ENCODE measurements at regions not wholly inside any gene's neighbourhood (a gene's known extent, or its start where the extent isn't known, plus 50 kb on each side); places are given as distances from the start of the nearest gene placed in this dataset.

DNA sequence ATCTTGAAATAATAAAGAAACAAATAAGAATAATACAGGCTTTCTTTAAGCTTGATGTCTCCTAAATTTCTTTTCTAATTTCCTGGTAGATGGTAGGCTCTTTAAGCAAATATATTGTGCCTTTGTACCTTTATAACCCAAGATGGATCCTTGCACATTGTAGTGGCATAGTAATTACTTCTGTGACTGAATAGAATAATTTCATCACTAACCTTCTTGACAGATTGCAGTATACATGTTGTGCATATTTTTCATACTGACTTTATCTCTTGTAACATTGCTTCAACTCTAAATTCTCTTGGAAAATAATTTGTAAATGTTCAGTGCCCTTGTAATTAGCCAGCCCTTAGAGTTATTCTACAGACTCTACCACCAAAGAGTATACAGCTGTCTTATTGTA is 1433.8 kb upstream of the GBE1 start:
- Histone ChIP-seq H2AFZ (no peak overlapping the region), H3F3A (replicated peaks; ENCODE audit: low read depth) (no peaks in the 10 kb centered on the region), H3K9me2 (ENCODE audit: insufficient read depth) (peaks cover 3% of the 10 kb centered on the region; the same call in 1 of the 2 replicates), H3K4me3 (no peak overlapping the region), H3K4me1 (ENCODE audit: insufficient read depth) (no peaks in the 10 kb centered on the region), H4K20me1 (replicated peaks; ENCODE audit: insufficient read depth) (no peaks in the 10 kb centered on the region), H3K27ac (ENCODE audit: low read depth) (no peak overlapping the region), H3K27me3 (ENCODE audit: insufficient read depth) (no peaks in the 10 kb centered on the region), H3K4me2 (no peak overlapping the region), H3K36me3 (ENCODE audit: insufficient read depth) (no peaks in the 10 kb centered on the region), H3K79me2 (replicated peaks; ENCODE audit: insufficient read depth) (no peaks in the 10 kb centered on the region)
- no peak for TF ChIP-seq STAT1 (IDR thresholded peaks at IDR 0.05; ENCODE audit: unreplicated experiment)
- no peak for TF ChIP-seq CREB1 (CRISPR knock-in tag; IDR thresholded peaks at IDR 0.05; ENCODE audit: low read depth)
- TF ChIP-seq POLR2AphosphoS5 (IDR thresholded peaks at IDR 0.05; ENCODE audit: low read depth): no peak
- TF ChIP-seq EZH2phosphoT487 (IDR thresholded peaks at IDR 0.05; ENCODE audit: unreplicated experiment): no peak
- TF ChIP-seq ZNF114 (CRISPR knock-in tag; IDR thresholded peaks at IDR 0.05): no peak
- TF ChIP-seq ZNF331 (CRISPR knock-in tag; IDR thresholded peaks at IDR 0.05; ENCODE audit: low read depth): no peak
- Mint-ChIP-seq H3K9me3 (no peaks in the 10 kb centered on the region), H3K36me3 (ENCODE audit: low read depth) (no peaks in the 10 kb centered on the region), H3K27ac (no peak overlapping the region), H3K4me1 (peaks cover 6% of the 10 kb centered on the region; the same call in 2 of the 3 replicates), H3K4me3 (no peak overlapping the region), H3K27me3 (ENCODE audit: insufficient read depth, low read depth, poor library complexity) (no peaks in the 10 kb centered on the region)
- no peak for DNase-seq (ENCODE audit: low spot score)
- no peak for ATAC-seq

DNA sequence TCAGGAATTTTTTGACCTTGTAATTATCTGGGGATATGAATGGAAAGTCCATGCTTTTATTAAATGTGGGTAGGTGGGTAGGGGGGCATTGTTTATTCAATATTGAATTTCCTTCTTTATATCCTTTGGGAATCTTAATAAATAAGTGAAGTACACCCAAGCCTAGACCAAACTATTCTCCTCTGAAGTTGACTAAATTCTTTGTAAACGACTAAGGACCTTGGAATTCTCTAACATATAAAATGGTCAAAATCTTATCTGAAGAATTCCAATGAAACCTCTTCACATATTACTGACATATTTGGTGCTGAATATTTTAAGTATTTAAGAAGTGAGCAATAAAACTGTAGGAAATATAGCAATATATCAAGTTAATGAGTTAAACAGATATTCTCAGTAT is 1432.1 kb upstream of the GBE1 start:
- Histone ChIP-seq H3K4me2 (no peak overlapping the region), H3K79me2 (replicated peaks; ENCODE audit: insufficient read depth) (no peaks in the 10 kb centered on the region), H3K4me1 (ENCODE audit: insufficient read depth) (no peaks in the 10 kb centered on the region), H4K20me1 (replicated peaks; ENCODE audit: insufficient read depth) (no peaks in the 10 kb centered on the region), H3K4me3 (no peak overlapping the region), H3K27ac (ENCODE audit: low read depth) (no peak overlapping the region), H3K36me3 (ENCODE audit: insufficient read depth) (no peaks in the 10 kb centered on the region), H3F3A (replicated peaks; ENCODE audit: low read depth) (no peaks in the 10 kb centered on the region), H3K9me2 (ENCODE audit: insufficient read depth) (peaks cover 3% of the 10 kb centered on the region; the same call in 1 of the 2 replicates), H3K27me3 (ENCODE audit: insufficient read depth) (no peaks in the 10 kb centered on the region), H2AFZ (no peak overlapping the region)
- H3K27me3 Mint-ChIP-seq (ENCODE audit: insufficient read depth, low read depth, poor library complexity): no peaks in the 10 kb centered on the region
- H3K36me3 Mint-ChIP-seq (ENCODE audit: low read depth): no peaks in the 10 kb centered on the region
- DNase-seq (ENCODE audit: low spot score) (no peak), ATAC-seq (no peak)
- no peak overlapping the region for H3K4me3 Mint-ChIP-seq
- H3K4me1 Mint-ChIP-seq: peaks cover 6% of the 10 kb centered on the region; the same call in 2 of the 3 replicates
- H3K27ac Mint-ChIP-seq: 0 out of 2 replicates have a peak overlapping the region, but pooled peaks have one; percentile 9
- no peaks in the 10 kb centered on the region for H3K9me3 Mint-ChIP-seq
- TF ChIP-seq ZNF114 (CRISPR knock-in tag; IDR thresholded peaks at IDR 0.05) (no peak), CREB1 (CRISPR knock-in tag; IDR thresholded peaks at IDR 0.05; ENCODE audit: low read depth) (no peak), ZNF331 (CRISPR knock-in tag; IDR thresholded peaks at IDR 0.05; ENCODE audit: low read depth) (no peak), NANOG (IDR thresholded peaks at IDR 0.05; ENCODE audit: borderline replicate concordance) (no peak), POLR2AphosphoS5 (IDR thresholded peaks at IDR 0.05; ENCODE audit: low read depth) (no peak), JUNB (IDR thresholded peaks at IDR 0.05; ENCODE audit: unreplicated experiment) (no peak), STAT1 (IDR thresholded peaks at IDR 0.05; ENCODE audit: unreplicated experiment) (no peak), EZH2 (IDR thresholded peaks at IDR 0.05; ENCODE audit: low read depth, unreplicated experiment) (no peak)
- TF ChIP-seq, protein P1, sequence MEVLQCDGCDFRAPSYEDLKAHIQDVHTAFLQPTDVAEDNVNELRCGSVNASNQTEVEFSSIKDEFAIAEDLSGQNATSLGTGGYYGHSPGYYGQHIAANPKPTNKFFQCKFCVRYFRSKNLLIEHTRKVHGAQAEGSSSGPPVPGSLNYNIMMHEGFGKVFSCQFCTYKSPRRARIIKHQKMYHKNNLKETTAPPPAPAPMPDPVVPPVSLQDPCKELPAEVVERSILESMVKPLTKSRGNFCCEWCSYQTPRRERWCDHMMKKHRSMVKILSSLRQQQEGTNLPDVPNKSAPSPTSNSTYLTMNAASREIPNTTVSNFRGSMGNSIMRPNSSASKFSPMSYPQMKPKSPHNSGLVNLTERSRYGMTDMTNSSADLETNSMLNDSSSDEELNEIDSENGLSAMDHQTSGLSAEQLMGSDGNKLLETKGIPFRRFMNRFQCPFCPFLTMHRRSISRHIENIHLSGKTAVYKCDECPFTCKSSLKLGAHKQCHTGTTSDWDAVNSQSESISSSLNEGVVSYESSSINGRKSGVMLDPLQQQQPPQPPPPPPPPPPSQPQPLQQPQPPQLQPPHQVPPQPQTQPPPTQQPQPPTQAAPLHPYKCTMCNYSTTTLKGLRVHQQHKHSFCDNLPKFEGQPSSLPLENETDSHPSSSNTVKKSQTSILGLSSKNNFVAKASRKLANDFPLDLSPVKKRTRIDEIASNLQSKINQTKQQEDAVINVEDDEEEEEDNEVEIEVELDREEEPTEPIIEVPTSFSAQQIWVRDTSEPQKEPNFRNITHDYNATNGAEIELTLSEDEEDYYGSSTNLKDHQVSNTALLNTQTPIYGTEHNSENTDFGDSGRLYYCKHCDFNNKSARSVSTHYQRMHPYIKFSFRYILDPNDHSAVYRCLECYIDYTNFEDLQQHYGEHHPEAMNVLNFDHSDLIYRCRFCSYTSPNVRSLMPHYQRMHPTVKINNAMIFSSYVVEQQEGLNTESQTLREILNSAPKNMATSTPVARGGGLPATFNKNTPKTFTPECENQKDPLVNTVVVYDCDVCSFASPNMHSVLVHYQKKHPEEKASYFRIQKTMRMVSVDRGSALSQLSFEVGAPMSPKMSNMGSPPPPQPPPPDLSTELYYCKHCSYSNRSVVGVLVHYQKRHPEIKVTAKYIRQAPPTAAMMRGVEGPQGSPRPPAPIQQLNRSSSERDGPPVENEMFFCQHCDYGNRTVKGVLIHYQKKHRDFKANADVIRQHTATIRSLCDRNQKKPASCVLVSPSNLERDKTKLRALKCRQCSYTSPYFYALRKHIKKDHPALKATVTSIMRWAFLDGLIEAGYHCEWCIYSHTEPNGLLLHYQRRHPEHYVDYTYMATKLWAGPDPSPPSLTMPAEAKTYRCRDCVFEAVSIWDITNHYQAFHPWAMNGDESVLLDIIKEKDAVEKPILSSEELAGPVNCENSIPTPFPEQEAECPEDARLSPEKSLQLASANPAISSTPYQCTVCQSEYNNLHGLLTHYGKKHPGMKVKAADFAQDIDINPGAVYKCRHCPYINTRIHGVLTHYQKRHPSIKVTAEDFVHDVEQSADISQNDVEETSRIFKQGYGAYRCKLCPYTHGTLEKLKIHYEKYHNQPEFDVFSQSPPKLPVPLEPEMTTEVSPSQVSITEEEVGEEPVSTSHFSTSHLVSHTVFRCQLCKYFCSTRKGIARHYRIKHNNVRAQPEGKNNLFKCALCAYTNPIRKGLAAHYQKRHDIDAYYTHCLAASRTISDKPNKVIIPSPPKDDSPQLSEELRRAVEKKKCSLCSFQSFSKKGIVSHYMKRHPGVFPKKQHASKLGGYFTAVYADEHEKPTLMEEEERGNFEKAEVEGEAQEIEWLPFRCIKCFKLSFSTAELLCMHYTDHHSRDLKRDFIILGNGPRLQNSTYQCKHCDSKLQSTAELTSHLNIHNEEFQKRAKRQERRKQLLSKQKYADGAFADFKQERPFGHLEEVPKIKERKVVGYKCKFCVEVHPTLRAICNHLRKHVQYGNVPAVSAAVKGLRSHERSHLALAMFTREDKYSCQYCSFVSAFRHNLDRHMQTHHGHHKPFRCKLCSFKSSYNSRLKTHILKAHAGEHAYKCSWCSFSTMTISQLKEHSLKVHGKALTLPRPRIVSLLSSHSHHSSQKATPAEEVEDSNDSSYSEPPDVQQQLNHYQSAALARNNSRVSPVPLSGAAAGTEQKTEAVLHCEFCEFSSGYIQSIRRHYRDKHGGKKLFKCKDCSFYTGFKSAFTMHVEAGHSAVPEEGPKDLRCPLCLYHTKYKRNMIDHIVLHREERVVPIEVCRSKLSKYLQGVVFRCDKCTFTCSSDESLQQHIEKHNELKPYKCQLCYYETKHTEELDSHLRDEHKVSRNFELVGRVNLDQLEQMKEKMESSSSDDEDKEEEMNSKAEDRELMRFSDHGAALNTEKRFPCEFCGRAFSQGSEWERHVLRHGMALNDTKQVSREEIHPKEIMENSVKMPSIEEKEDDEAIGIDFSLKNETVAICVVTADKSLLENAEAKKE (CRISPR knock-in tag; IDR thresholded peaks at IDR 0.05): no peak
- TF ChIP-seq, protein P2, sequence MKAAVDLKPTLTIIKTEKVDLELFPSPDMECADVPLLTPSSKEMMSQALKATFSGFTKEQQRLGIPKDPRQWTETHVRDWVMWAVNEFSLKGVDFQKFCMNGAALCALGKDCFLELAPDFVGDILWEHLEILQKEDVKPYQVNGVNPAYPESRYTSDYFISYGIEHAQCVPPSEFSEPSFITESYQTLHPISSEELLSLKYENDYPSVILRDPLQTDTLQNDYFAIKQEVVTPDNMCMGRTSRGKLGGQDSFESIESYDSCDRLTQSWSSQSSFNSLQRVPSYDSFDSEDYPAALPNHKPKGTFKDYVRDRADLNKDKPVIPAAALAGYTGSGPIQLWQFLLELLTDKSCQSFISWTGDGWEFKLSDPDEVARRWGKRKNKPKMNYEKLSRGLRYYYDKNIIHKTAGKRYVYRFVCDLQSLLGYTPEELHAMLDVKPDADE (IDR thresholded peaks at IDR 0.05): no peak
- TF ChIP-seq, protein P3, sequence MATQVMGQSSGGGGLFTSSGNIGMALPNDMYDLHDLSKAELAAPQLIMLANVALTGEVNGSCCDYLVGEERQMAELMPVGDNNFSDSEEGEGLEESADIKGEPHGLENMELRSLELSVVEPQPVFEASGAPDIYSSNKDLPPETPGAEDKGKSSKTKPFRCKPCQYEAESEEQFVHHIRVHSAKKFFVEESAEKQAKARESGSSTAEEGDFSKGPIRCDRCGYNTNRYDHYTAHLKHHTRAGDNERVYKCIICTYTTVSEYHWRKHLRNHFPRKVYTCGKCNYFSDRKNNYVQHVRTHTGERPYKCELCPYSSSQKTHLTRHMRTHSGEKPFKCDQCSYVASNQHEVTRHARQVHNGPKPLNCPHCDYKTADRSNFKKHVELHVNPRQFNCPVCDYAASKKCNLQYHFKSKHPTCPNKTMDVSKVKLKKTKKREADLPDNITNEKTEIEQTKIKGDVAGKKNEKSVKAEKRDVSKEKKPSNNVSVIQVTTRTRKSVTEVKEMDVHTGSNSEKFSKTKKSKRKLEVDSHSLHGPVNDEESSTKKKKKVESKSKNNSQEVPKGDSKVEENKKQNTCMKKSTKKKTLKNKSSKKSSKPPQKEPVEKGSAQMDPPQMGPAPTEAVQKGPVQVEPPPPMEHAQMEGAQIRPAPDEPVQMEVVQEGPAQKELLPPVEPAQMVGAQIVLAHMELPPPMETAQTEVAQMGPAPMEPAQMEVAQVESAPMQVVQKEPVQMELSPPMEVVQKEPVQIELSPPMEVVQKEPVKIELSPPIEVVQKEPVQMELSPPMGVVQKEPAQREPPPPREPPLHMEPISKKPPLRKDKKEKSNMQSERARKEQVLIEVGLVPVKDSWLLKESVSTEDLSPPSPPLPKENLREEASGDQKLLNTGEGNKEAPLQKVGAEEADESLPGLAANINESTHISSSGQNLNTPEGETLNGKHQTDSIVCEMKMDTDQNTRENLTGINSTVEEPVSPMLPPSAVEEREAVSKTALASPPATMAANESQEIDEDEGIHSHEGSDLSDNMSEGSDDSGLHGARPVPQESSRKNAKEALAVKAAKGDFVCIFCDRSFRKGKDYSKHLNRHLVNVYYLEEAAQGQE (IDR thresholded peaks at IDR 0.05; ENCODE audit: unreplicated experiment): no peak
